Gastroesophageal sphincter (tissue), 3 donors: ENCODE measurements at regions not wholly inside any gene's neighbourhood (a gene's known extent, or its start where the extent isn't known, plus 50 kb on each side); places are given as distances from the start of the nearest gene placed in this dataset.

ENCODE experiments used
- EP300 ChIP-seq: sonication (generic); formaldehyde crosslinking; IDR thresholded peaks from one replicate; pipeline ENCODE4 v1.6.1; 2017; ENCODE audit warnings: antibody characterized with exemption, mild to moderate bottlenecking
- POLR2A ChIP-seq, 2 donors: fragments of 450-650 bp; IDR thresholded peaks; one replicate each; pipeline ENCODE4 v1.6.1; 2017; ENCODE audit warnings: antibody characterized with exemption in 2 of 2, mild to moderate bottlenecking in 2 of 2, moderate library complexity in 1 of 2
- TF ChIP-seq, protein P1 (sequence below), 4 experiments: fragments of 200-600 bp in 2 of 4; fragments of 450-650 bp in 2 of 4; sonication (generic) in 1 of 4; IDR thresholded peaks; one replicate each; pipeline ENCODE4 v1.5.1; 2017 to 2019; ENCODE audit warnings: antibody characterized with exemption in 4 of 4, mild to moderate bottlenecking in 2 of 4, moderate library complexity in 2 of 4

DNA sequence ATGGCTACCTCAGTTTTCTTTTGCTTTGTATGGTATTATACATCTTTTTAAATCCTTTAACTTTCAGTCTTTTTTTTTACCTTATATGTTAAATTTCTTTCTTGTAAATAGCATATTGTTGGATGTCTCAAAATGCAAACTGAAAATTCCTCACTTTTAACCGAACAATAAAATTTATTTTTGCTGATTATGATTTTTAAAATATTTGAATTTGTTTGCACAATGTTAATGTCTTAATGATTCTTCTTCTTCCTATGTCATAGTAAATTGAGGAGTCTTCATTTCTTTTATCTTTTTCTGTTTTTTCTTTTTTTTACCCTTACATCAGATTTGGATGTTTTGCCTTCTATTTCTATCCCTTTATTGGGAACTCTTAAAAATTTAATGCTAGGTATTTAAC lies 574.2 kb upstream of the CDH4 start:
- TF ChIP-seq EP300: no peak
- TF ChIP-seq POLR2A (IDR thresholded peaks at IDR 0.05): no peak
- TF ChIP-seq, protein P1, sequence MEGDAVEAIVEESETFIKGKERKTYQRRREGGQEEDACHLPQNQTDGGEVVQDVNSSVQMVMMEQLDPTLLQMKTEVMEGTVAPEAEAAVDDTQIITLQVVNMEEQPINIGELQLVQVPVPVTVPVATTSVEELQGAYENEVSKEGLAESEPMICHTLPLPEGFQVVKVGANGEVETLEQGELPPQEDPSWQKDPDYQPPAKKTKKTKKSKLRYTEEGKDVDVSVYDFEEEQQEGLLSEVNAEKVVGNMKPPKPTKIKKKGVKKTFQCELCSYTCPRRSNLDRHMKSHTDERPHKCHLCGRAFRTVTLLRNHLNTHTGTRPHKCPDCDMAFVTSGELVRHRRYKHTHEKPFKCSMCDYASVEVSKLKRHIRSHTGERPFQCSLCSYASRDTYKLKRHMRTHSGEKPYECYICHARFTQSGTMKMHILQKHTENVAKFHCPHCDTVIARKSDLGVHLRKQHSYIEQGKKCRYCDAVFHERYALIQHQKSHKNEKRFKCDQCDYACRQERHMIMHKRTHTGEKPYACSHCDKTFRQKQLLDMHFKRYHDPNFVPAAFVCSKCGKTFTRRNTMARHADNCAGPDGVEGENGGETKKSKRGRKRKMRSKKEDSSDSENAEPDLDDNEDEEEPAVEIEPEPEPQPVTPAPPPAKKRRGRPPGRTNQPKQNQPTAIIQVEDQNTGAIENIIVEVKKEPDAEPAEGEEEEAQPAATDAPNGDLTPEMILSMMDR (IDR thresholded peaks at IDR 0.05): no peak
